Stomach smooth muscle (tissue), 2 donors: ENCODE measurements at regions not wholly inside any gene's neighbourhood (a gene's known extent, or its start where the extent isn't known, plus 50 kb on each side); places are given as distances from the start of the nearest gene placed in this dataset.

Source experiments
- H3K27ac ChIP-seq: one replicate; pipeline ENCODE4 v1.7.0; 2013; ENCODE audit warnings: mild to moderate bottlenecking, low read length, inconsistent platforms
- H3K27me3 ChIP-seq, 2 donors: one replicate each; pipeline ENCODE4 v1.7.0; 2013; ENCODE audit warnings: low read length in 2 of 2; ENCODE audit not compliant: insufficient read depth in 2 of 2, control insufficient read depth in 1 of 2
- H3K36me3 ChIP-seq, 2 donors: one replicate each; pipeline ENCODE4 v1.7.0; 2013; ENCODE audit warnings: low read length in 2 of 2; ENCODE audit not compliant: control insufficient read depth in 2 of 2, insufficient read depth in 2 of 2
- H3K4me1 ChIP-seq: one replicate; pipeline ENCODE4 v1.7.0; 2013; ENCODE audit warnings: low read length; ENCODE audit not compliant: control insufficient read depth, insufficient read depth
- H3K4me3 ChIP-seq, 2 donors: one replicate each; pipeline ENCODE4 v1.7.0; 2013; ENCODE audit warnings: low read length in 2 of 2
- H3K9ac ChIP-seq, 2 donors: one replicate each; pipeline ENCODE4 v1.7.0; 2013; ENCODE audit warnings: low read length in 2 of 2, mild to moderate bottlenecking in 1 of 2
- H3K9me3 ChIP-seq, 2 donors: one replicate each; pipeline ENCODE4 v1.7.0; 2013; ENCODE audit warnings: low read length in 2 of 2; ENCODE audit not compliant: control insufficient read depth in 2 of 2
- donor health status: healthy.
- donor health status: Pancreatic carcinoma.

- Histone ChIP-seq H3K4me3 (no peak overlapping the region), H3K36me3 (no peaks in the 10 kb centered on the region), H3K9ac (no peak overlapping the region), H3K4me1 (no peaks in the 10 kb centered on the region), H3K9me3 (no peaks in the 10 kb centered on the region), H3K27ac (no peak overlapping the region), H3K27me3 (no peaks in the 10 kb centered on the region)
Observed at GRCh38 chr4:173782660-173783059, 252.6 kb upstream of the HAND2 start.

GRCh38 chr4:173777921-173778320, 247.9 kb upstream of the HAND2 start:
- H3K4me1 ChIP-seq, result no peaks in the 10 kb centered on the region
- H3K36me3 ChIP-seq, result no peaks in the 10 kb centered on the region
- no peak overlapping the region for H3K9ac ChIP-seq
- H3K9me3 ChIP-seq, result no peaks in the 10 kb centered on the region
- H3K4me3 ChIP-seq, result no peak overlapping the region
- H3K27me3 ChIP-seq, result no peaks in the 10 kb centered on the region
- no peak overlapping the region for H3K27ac ChIP-seq

GRCh38 chr4:173777421-173777820, 247.4 kb upstream of the HAND2 start:
- Histone ChIP-seq H3K36me3 (no peaks in the 10 kb centered on the region), H3K9ac (no peak overlapping the region), H3K4me3 (no peak overlapping the region), H3K4me1 (no peaks in the 10 kb centered on the region), H3K27me3 (no peaks in the 10 kb centered on the region), H3K27ac (no peak overlapping the region), H3K9me3 (no peaks in the 10 kb centered on the region)

- Histone ChIP-seq H3K27me3 (no peaks in the 10 kb centered on the region), H3K27ac (no peak overlapping the region), H3K4me1 (no peaks in the 10 kb centered on the region), H3K9ac (no peak overlapping the region), H3K36me3 (no peaks in the 10 kb centered on the region), H3K9me3 (no peaks in the 10 kb centered on the region), H3K4me3 (no peak overlapping the region)
Observed at GRCh38 chr4:173769568-173769967, 239.5 kb upstream of the HAND2 start.

GRCh38 chr4:173767650-173768049, 237.6 kb upstream of the HAND2 start:
- H3K27ac ChIP-seq, result no peak overlapping the region
- no peaks in the 10 kb centered on the region for H3K27me3 ChIP-seq
- no peaks in the 10 kb centered on the region for H3K36me3 ChIP-seq
- no peaks in the 10 kb centered on the region for H3K4me1 ChIP-seq
- no peaks in the 10 kb centered on the region for H3K9me3 ChIP-seq
- no peak overlapping the region for H3K4me3 ChIP-seq
- H3K9ac ChIP-seq, result no peak overlapping the region

- Histone ChIP-seq H3K9me3 (no peaks in the 10 kb centered on the region), H3K4me1 (no peaks in the 10 kb centered on the region), H3K4me3 (no peak overlapping the region), H3K9ac (no peak overlapping the region), H3K27me3 (no peaks in the 10 kb centered on the region), H3K36me3 (no peaks in the 10 kb centered on the region), H3K27ac (no peak overlapping the region)
Observed at GRCh38 chr4:173766171-173766600, 236.2 kb upstream of the HAND2 start.

GRCh38 chr4:173765751-173766150, 235.7 kb upstream of the HAND2 start:
- no peaks in the 10 kb centered on the region for H3K4me1 ChIP-seq
- no peaks in the 10 kb centered on the region for H3K9me3 ChIP-seq
- no peak overlapping the region for H3K9ac ChIP-seq
- H3K27me3 ChIP-seq, result no peaks in the 10 kb centered on the region
- no peak overlapping the region for H3K4me3 ChIP-seq
- no peak overlapping the region for H3K27ac ChIP-seq
- no peaks in the 10 kb centered on the region for H3K36me3 ChIP-seq

- H3K27ac ChIP-seq, result no peak overlapping the region
- H3K36me3 ChIP-seq, result no peaks in the 10 kb centered on the region
- H3K27me3 ChIP-seq, result no peaks in the 10 kb centered on the region
- no peaks in the 10 kb centered on the region for H3K9me3 ChIP-seq
- H3K9ac ChIP-seq, result no peak overlapping the region
- H3K4me1 ChIP-seq, result no peaks in the 10 kb centered on the region
- H3K4me3 ChIP-seq, result no peak overlapping the region
Observed at GRCh38 chr4:173763389-173763788, 233.4 kb upstream of the HAND2 start.

GRCh38 chr4:173761938-173762337, 231.9 kb upstream of the HAND2 start:
- no peaks in the 10 kb centered on the region for H3K9me3 ChIP-seq
- H3K36me3 ChIP-seq, result no peaks in the 10 kb centered on the region
- no peak overlapping the region for H3K9ac ChIP-seq
- no peaks in the 10 kb centered on the region for H3K4me1 ChIP-seq
- H3K27ac ChIP-seq, result no peak overlapping the region
- H3K27me3 ChIP-seq, result no peaks in the 10 kb centered on the region
- H3K4me3 ChIP-seq, result no peak overlapping the region

- Histone ChIP-seq H3K9ac (no peak overlapping the region), H3K4me3 (no peak overlapping the region), H3K36me3 (no peaks in the 10 kb centered on the region), H3K4me1 (no peaks in the 10 kb centered on the region), H3K27me3 (no peaks in the 10 kb centered on the region), H3K27ac (no peak overlapping the region), H3K9me3 (no peaks in the 10 kb centered on the region)
Observed at GRCh38 chr4:173761236-173761635, 231.2 kb upstream of the HAND2 start.

- no peak overlapping the region for H3K9ac ChIP-seq
- no peak overlapping the region for H3K4me3 ChIP-seq
- H3K27ac ChIP-seq, result no peak overlapping the region
- no peaks in the 10 kb centered on the region for H3K27me3 ChIP-seq
- no peaks in the 10 kb centered on the region for H3K9me3 ChIP-seq
- no peaks in the 10 kb centered on the region for H3K36me3 ChIP-seq
- H3K4me1 ChIP-seq, result no peaks in the 10 kb centered on the region
Observed at GRCh38 chr4:173758132-173758531, 228.1 kb upstream of the HAND2 start.
